Cardiac fibroblast (primary cell): ENCODE measurements at regions not wholly inside any gene's neighbourhood (a gene's known extent, or its start where the extent isn't known, plus 50 kb on each side); places are given as distances from the start of the nearest gene placed in this dataset.

Experiments used
- DNase-seq, 2 donors: peaks; one replicate each; pipeline versions ENCODE4 v3.0.0 to v3.0.0-alpha.2; 2010; ENCODE audit warnings: low read depth in 2 of 2
- H3K4me3 ChIP-seq, 2 donors: replicated peaks in 1 of 2; 1 replicate in 1 of 2; 2 replicates in 1 of 2; pipeline ENCODE4 v1.5.1; 2011; ENCODE audit warnings: low read depth in 2 of 2, low read length in 2 of 2, mild to moderate bottlenecking in 2 of 2, moderate library complexity in 1 of 2
- CTCF ChIP-seq: IDR thresholded peaks from one replicate; pipeline ENCODE4 v1.5.1; 2011; ENCODE audit warnings: low read depth, mild to moderate bottlenecking, low read length, inconsistent platforms

GRCh38 chr15:62566248-62566647 is 401.2 kb upstream of the C2CD4B start:
- no peak for TF ChIP-seq CTCF

GRCh38 chr15:62567501-62567900 is 402.4 kb upstream of the C2CD4B start:
- no peak for DNase-seq
- no peak for TF ChIP-seq CTCF
- no peak overlapping the region for H3K4me3 ChIP-seq

More at GRCh38 chr15:62566248-62566647, 401.2 kb upstream of the C2CD4B start:
- H3K4me3 ChIP-seq, result no peak overlapping the region
- peak in 1 of 2 donors; percentile 33 for DNase-seq

GRCh38 chr15:62568004-62568403 is 402.9 kb upstream of the C2CD4B start:
- no peak overlapping the region for H3K4me3 ChIP-seq
- no peak for DNase-seq
- no peak for TF ChIP-seq CTCF

GRCh38 chr15:62568702-62569101 is 403.6 kb upstream of the C2CD4B start:
- DNase-seq, result no peak
- no peak for TF ChIP-seq CTCF
- H3K4me3 ChIP-seq, result no peak overlapping the region

GRCh38 chr15:62569460-62570404 is 404.6 kb upstream of the C2CD4B start:
- no peak for TF ChIP-seq CTCF
- DNase-seq, result peak; percentile 45 to 91

GRCh38 chr15:62570405-62570783 is 405.3 kb upstream of the C2CD4B start:
- H3K4me3 ChIP-seq, result no peak overlapping the region
- no peak for DNase-seq
- TF ChIP-seq CTCF, result no peak

More at GRCh38 chr15:62569460-62570404, 404.6 kb upstream of the C2CD4B start:
- H3K4me3 ChIP-seq, result no peak overlapping the region
